ENCODE measurements at regions not wholly inside any gene's neighbourhood (a gene's known extent, or its start where the extent isn't known, plus 50 kb on each side); places are given as distances from the start of the nearest gene placed in this dataset.
A peak's percentile ranks its signal among the peaks of the same experiment; 100 is the strongest.

GRCh38 chr22:48569476-48570233 is 1258.0 kb downstream of the BRD1 start:
- no peaks in the 10 kb centered on the region for H3K27me3 ChIP-seq (replicated peaks; ENCODE audit: insufficient read depth)
- peaks cover 5% of the 10 kb centered on the region for H3K9me3 ChIP-seq (ENCODE audit: low read depth)
- no peaks in the 10 kb centered on the region for H3K79me2 ChIP-seq (ENCODE audit: insufficient read depth)
- H3K9ac ChIP-seq: no peak overlapping the region
- no peak overlapping the region for H2AFZ ChIP-seq
- no peak overlapping the region for H3K4me2 ChIP-seq (ENCODE audit: unreplicated experiment)
- H3F3A ChIP-seq (ENCODE audit: insufficient read depth): no peaks in the 10 kb centered on the region
- no peak overlapping the region for H3K4me3 ChIP-seq
- in situ Hi-C loops (cut with MboI): no loop called here
- no peak overlapping the region for H3K27ac ChIP-seq
- H3K36me3 ChIP-seq (ENCODE audit: low read depth): no peaks in the 10 kb centered on the region
- no peaks in the 10 kb centered on the region for H4K20me1 ChIP-seq (ENCODE audit: insufficient read depth)
- TF ChIP-seq EZH2 (IDR thresholded peaks at IDR 0.05; ENCODE audit: insufficient read depth, poor library complexity, severe bottlenecking) (no peak), EZH2phosphoT487 (IDR thresholded peaks at IDR 0.05; ENCODE audit: insufficient read depth, low read depth) (no peak)
- no peaks in the 10 kb centered on the region for H3K9me2 ChIP-seq (ENCODE audit: insufficient read depth)
- no peaks in the 10 kb centered on the region for H3K4me1 ChIP-seq (ENCODE audit: insufficient read depth)
- 75 to 77% methylated on average over 25 of the region's 25 CpGs for WGBS, 2 experiments (ENCODE audit: low coverage in 1 of 2, low lambda C conversion rate in 2 of 2, missing lambda C conversion rate in 2 of 2)
- DNase-seq: no peak

- 62 to 63% methylated on average over 15 of the region's 15 CpGs for WGBS, 2 experiments (ENCODE audit: low coverage in 1 of 2, low lambda C conversion rate in 2 of 2, missing lambda C conversion rate in 2 of 2)
- Histone ChIP-seq H3K4me2 (ENCODE audit: unreplicated experiment) (no peak overlapping the region), H3K9me3 (ENCODE audit: low read depth) (peaks cover 5% of the 10 kb centered on the region), H3K9ac (no peak overlapping the region), H2AFZ (no peak overlapping the region), H3K79me2 (ENCODE audit: insufficient read depth) (no peaks in the 10 kb centered on the region), H3K27me3 (replicated peaks; ENCODE audit: insufficient read depth) (no peaks in the 10 kb centered on the region), H3K4me3 (no peak overlapping the region), H3K4me1 (ENCODE audit: insufficient read depth) (no peaks in the 10 kb centered on the region), H4K20me1 (ENCODE audit: insufficient read depth) (no peaks in the 10 kb centered on the region), H3K9me2 (ENCODE audit: insufficient read depth) (no peaks in the 10 kb centered on the region), H3K36me3 (ENCODE audit: low read depth) (no peaks in the 10 kb centered on the region), H3K27ac (no peak overlapping the region), H3F3A (ENCODE audit: insufficient read depth) (no peaks in the 10 kb centered on the region)
- no peak for DNase-seq
- in situ Hi-C loops (cut with MboI): no loop called here
- TF ChIP-seq EZH2phosphoT487 (IDR thresholded peaks at IDR 0.05; ENCODE audit: insufficient read depth, low read depth) (no peak), EZH2 (IDR thresholded peaks at IDR 0.05; ENCODE audit: insufficient read depth, poor library complexity, severe bottlenecking) (no peak)
These were observed 1258.8 kb downstream of the BRD1 start for GRCh38 chr22:48568736-48569330.

GRCh38 chr22:48567213-48567975 is 1260.3 kb downstream of the BRD1 start:
- Histone ChIP-seq H3K9me3 (ENCODE audit: low read depth) (peaks cover 5% of the 10 kb centered on the region), H3K27ac (no peak overlapping the region), H3K4me2 (ENCODE audit: unreplicated experiment) (no peak overlapping the region), H3K79me2 (ENCODE audit: insufficient read depth) (no peaks in the 10 kb centered on the region), H4K20me1 (ENCODE audit: insufficient read depth) (no peaks in the 10 kb centered on the region), H3K36me3 (ENCODE audit: low read depth) (no peaks in the 10 kb centered on the region), H3F3A (ENCODE audit: insufficient read depth) (no peaks in the 10 kb centered on the region), H3K27me3 (replicated peaks; ENCODE audit: insufficient read depth) (no peaks in the 10 kb centered on the region), H3K4me1 (ENCODE audit: insufficient read depth) (no peaks in the 10 kb centered on the region), H2AFZ (peak overlapping the region; percentile 3; the same call in 1 of the 2 replicates), H3K9me2 (ENCODE audit: insufficient read depth) (no peaks in the 10 kb centered on the region), H3K9ac (no peak overlapping the region), H3K4me3 (peak overlapping the region; percentile 32)
- DNase-seq: peak; percentile 21
- 31 to 32% methylated on average over 18 of the region's 18 CpGs for WGBS, 2 experiments (ENCODE audit: low coverage in 1 of 2, low lambda C conversion rate in 2 of 2, missing lambda C conversion rate in 2 of 2)
- in situ Hi-C loops (cut with MboI): no loop called here
- no peak for TF ChIP-seq EZH2 (IDR thresholded peaks at IDR 0.05; ENCODE audit: insufficient read depth, poor library complexity, severe bottlenecking)

GRCh38 chr22:48566741-48567140 is 1260.9 kb downstream of the BRD1 start:
- Histone ChIP-seq H3K9me2 (ENCODE audit: insufficient read depth) (no peaks in the 10 kb centered on the region), H3K4me2 (ENCODE audit: unreplicated experiment) (no peak overlapping the region), H3K27ac (no peak overlapping the region), H3K4me3 (peak overlapping the region; percentile 32), H3K36me3 (ENCODE audit: low read depth) (no peaks in the 10 kb centered on the region), H3K4me1 (ENCODE audit: insufficient read depth) (no peaks in the 10 kb centered on the region), H4K20me1 (ENCODE audit: insufficient read depth) (no peaks in the 10 kb centered on the region), H3K27me3 (replicated peaks; ENCODE audit: insufficient read depth) (no peaks in the 10 kb centered on the region), H2AFZ (peak overlapping the region; percentile 3; the same call in 1 of the 2 replicates), H3K79me2 (ENCODE audit: insufficient read depth) (no peaks in the 10 kb centered on the region), H3K9me3 (ENCODE audit: low read depth) (peaks cover 5% of the 10 kb centered on the region), H3K9ac (no peak overlapping the region), H3F3A (ENCODE audit: insufficient read depth) (no peaks in the 10 kb centered on the region)
- no peak for TF ChIP-seq EZH2 (IDR thresholded peaks at IDR 0.05; ENCODE audit: insufficient read depth, poor library complexity, severe bottlenecking)
- TF ChIP-seq EZH2phosphoT487 (IDR thresholded peaks at IDR 0.05; ENCODE audit: insufficient read depth, low read depth): no peak
- WGBS, 2 experiments (ENCODE audit: low coverage in 1 of 2, low lambda C conversion rate in 2 of 2, missing lambda C conversion rate in 2 of 2): 9% methylated on average over 13 of the region's 13 CpGs
- peak; percentile 26 for DNase-seq
- in situ Hi-C loops (cut with MboI): no loop called here
